ENCODE measurements at regions not wholly inside any gene's neighbourhood (a gene's known extent, or its start where the extent isn't known, plus 50 kb on each side); places are given as distances from the start of the nearest gene placed in this dataset.

DNA sequence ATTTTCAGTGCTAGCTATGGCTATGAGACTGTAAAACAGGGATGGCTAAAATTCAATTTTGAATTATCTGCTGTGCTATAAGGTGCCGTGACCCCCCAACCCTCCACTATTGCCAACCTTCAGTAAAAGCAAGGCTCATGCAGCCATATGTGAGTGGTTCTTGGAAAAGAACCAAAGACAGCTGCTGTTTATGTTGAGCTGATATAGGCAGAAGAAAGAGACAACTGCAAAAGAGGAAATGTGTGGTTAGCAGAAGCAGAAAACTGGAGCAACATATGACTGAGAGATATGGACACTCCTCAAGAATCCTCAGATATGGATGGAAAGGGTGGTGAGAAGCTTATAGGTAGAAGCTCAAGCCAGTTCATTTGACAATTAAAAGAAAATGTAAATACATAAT is 200.3 kb downstream of the TLE1 start:
- DNase-seq (ENCODE audit: low spot score, unreplicated experiment): no peak
- H3K9me3 Mint-ChIP-seq (ENCODE audit: low read depth): no peaks in the 10 kb centered on the region
- peaks cover 8% of the 10 kb centered on the region for H3K4me1 Mint-ChIP-seq (ENCODE audit: low read depth)
- TF ChIP-seq, protein P1, sequence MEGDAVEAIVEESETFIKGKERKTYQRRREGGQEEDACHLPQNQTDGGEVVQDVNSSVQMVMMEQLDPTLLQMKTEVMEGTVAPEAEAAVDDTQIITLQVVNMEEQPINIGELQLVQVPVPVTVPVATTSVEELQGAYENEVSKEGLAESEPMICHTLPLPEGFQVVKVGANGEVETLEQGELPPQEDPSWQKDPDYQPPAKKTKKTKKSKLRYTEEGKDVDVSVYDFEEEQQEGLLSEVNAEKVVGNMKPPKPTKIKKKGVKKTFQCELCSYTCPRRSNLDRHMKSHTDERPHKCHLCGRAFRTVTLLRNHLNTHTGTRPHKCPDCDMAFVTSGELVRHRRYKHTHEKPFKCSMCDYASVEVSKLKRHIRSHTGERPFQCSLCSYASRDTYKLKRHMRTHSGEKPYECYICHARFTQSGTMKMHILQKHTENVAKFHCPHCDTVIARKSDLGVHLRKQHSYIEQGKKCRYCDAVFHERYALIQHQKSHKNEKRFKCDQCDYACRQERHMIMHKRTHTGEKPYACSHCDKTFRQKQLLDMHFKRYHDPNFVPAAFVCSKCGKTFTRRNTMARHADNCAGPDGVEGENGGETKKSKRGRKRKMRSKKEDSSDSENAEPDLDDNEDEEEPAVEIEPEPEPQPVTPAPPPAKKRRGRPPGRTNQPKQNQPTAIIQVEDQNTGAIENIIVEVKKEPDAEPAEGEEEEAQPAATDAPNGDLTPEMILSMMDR (IDR thresholded peaks at IDR 0.05; ENCODE audit: unreplicated experiment): no peak
- no peak overlapping the region for H3K4me3 Mint-ChIP-seq (ENCODE audit: low read depth)
- H3K27me3 Mint-ChIP-seq: peaks cover 9% of the 10 kb centered on the region
- H3K27ac Mint-ChIP-seq: no peak overlapping the region
- H3K36me3 Mint-ChIP-seq (ENCODE audit: insufficient read depth): no peaks in the 10 kb centered on the region

DNA sequence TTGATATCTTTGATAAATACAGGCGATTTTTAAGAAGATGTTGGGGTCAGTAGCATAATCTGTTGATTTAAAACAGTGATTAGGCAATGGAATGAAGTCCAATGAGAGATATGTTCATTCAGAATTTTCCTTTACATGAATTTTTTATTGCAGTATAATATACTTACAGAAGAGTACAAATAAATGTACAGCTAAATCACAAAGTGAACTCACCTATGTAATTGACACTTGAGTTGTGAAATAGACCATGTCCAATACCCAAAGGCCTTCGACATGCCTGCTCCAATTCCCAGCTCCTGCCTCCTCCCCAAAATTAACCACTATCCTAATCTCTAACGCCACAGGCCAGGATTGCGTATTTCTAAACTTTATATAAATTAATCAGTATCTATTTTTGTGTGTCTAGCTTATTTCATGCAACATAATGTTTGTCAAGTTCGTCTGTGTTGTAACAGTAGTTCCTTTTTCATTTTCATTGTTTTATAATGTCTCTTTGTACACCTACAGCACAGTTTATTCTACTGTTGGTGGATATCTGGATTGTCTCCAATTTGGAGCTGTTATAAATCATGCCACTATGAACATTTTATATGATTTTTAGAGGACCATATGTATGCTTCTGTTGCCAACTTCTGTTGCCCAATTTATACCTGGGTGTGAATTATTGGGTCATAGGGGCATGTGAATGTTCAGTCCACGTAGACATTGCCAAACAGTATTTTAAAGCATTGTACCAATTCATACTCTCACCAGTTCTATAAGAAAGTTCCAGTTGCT is 208.3 kb downstream of the TLE1 start:
- TF ChIP-seq, protein P1 (IDR thresholded peaks at IDR 0.05; ENCODE audit: unreplicated experiment): no peak
- H3K27me3 Mint-ChIP-seq: no peaks in the 10 kb centered on the region

DNA sequence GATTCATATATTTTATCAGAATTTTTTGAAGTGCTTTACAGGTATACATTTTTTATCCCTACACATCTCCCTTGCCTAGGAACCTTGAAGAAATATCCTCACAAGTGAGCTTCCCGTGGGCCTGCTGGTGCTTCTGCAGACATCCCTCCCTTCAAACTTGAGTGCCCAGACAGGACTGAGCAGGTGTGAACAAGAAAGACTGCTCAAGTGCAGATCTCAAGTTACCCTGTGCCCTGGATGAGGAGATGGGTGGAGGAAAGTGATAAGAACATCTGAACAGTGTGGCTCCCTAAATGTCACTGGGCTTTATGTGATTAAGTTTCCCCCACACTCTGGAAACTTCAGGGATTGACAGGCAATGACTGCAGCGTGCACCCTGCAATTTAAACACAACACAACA is 209.8 kb downstream of the TLE1 start:
- Mint-ChIP-seq H3K4me3 (ENCODE audit: low read depth) (no peak overlapping the region), H3K4me1 (ENCODE audit: low read depth) (no peaks in the 10 kb centered on the region), H3K27ac (no peak overlapping the region), H3K9me3 (ENCODE audit: low read depth) (peaks cover 8% of the 10 kb centered on the region), H3K36me3 (ENCODE audit: insufficient read depth) (peaks cover 1% of the 10 kb centered on the region), H3K27me3 (peaks cover 5% of the 10 kb centered on the region)
- DNase-seq (ENCODE audit: low spot score, unreplicated experiment): no peak
- TF ChIP-seq, protein P1 (IDR thresholded peaks at IDR 0.05; ENCODE audit: unreplicated experiment): no peak

More for the DNA sequence above, 208.3 kb downstream of the TLE1 start:
- DNase-seq (ENCODE audit: low spot score, unreplicated experiment): no peak
- H3K36me3 Mint-ChIP-seq (ENCODE audit: insufficient read depth): peaks cover 1% of the 10 kb centered on the region
- H3K4me1 Mint-ChIP-seq (ENCODE audit: low read depth): no peaks in the 10 kb centered on the region
- H3K27ac Mint-ChIP-seq: no peak overlapping the region
- H3K9me3 Mint-ChIP-seq (ENCODE audit: low read depth): peaks cover 4% of the 10 kb centered on the region
- no peak overlapping the region for H3K4me3 Mint-ChIP-seq (ENCODE audit: low read depth)

DNA sequence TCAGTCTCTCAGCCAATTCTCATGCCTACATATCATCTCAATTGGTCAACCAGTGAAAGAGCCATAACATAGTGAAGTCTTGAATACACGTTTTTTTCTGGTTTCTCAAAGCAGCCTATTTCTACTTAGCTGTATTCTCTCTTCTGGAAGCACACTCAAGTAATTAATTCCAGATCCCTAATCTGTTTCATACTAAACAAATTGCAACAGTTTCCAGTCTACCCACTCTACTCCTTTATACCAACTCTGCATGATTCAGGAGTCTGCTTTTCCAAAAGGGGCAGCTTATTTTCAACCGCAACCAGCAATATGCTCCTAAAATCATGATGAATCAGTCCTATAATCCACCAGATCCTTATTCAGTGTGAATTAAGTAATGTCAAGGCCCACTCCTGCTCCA is 211.7 kb downstream of the TLE1 start:
- Mint-ChIP-seq H3K9me3 (ENCODE audit: low read depth) (peaks cover 8% of the 10 kb centered on the region), H3K36me3 (ENCODE audit: insufficient read depth) (peaks cover 1% of the 10 kb centered on the region), H3K4me1 (ENCODE audit: low read depth) (peaks cover 2% of the 10 kb centered on the region), H3K27me3 (peaks cover 7% of the 10 kb centered on the region), H3K27ac (no peak overlapping the region), H3K4me3 (ENCODE audit: low read depth) (no peak overlapping the region)
- TF ChIP-seq, protein P1 (IDR thresholded peaks at IDR 0.05; ENCODE audit: unreplicated experiment): no peak
- no peak for DNase-seq (ENCODE audit: low spot score, unreplicated experiment)

DNA sequence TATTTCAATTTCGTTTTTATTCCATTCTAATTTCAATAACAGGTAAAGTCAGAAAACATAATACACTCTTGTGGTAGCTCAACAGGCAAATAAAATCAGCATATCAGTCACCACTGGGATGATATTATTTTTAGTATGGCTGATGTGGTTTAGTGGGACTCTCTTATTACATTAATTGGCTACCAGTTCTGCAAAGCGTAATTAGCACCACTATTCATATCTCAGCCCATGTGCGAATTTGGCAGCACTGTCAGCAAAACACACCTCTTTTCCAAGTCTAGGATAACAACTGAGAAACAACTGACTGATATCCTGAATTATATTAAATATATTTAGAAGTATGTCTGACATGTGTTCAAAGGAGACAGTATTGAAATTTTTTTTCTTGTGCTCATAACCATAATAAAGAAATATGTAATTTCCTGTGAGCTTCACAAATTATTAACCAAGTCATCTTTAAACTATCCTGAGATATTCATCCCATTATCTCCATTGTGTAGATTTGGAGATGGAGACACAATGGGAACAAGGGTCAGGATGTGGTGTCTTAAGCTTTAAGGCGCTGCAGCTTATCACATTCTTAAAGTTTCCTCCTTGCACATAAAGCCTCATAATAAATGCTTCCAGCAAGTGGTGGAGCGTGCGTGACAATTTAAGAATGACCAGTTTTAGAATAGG is 212.4 kb downstream of the TLE1 start:
- H3K36me3 Mint-ChIP-seq (ENCODE audit: insufficient read depth): peaks cover 1% of the 10 kb centered on the region
- H3K4me1 Mint-ChIP-seq (ENCODE audit: low read depth): peaks cover 2% of the 10 kb centered on the region
- TF ChIP-seq, protein P1 (IDR thresholded peaks at IDR 0.05; ENCODE audit: unreplicated experiment): no peak
- peaks cover 8% of the 10 kb centered on the region for H3K9me3 Mint-ChIP-seq (ENCODE audit: low read depth)
- no peak for DNase-seq (ENCODE audit: low spot score, unreplicated experiment)
- H3K4me3 Mint-ChIP-seq (ENCODE audit: low read depth): no peak overlapping the region
- H3K27ac Mint-ChIP-seq: no peak overlapping the region
- peaks cover 7% of the 10 kb centered on the region for H3K27me3 Mint-ChIP-seq

All from progenitor cell of endocrine pancreas (in vitro differentiated cells).